Neural cell (in vitro differentiated cells): ENCODE measurements at regions not wholly inside any gene's neighbourhood (a gene's known extent, or its start where the extent isn't known, plus 50 kb on each side); places are given as distances from the start of the nearest gene placed in this dataset.

Experiments used
- CTCF ChIP-seq: fragments of 450-650 bp; IDR thresholded peaks from 2 replicates; pipeline ENCODE4 v1.5.1; 2014; ENCODE audit warnings: antibody characterized with exemption, mild to moderate bottlenecking, moderate library complexity; ENCODE audit not compliant: poor library complexity, severe bottlenecking
- EP300 ChIP-seq: fragments of 450-650 bp; conservative IDR thresholded peaks from 2 replicates; pipeline ENCODE4 v1.6.1; 2014; ENCODE audit warnings: antibody characterized with exemption, mild to moderate bottlenecking, moderate library complexity; ENCODE audit not compliant: poor library complexity, severe bottlenecking
- POLR2AphosphoS5 ChIP-seq: IDR thresholded peaks from 2 replicates; pipeline ENCODE4 v1.6.1; 2012
- REST ChIP-seq: IDR thresholded peaks from 2 replicates; pipeline ENCODE4 v1.6.1; 2012; ENCODE audit warnings: borderline replicate concordance

GRCh38 chr5:38643616-38644015 is 87.2 kb upstream of the LIFR start:
- TF ChIP-seq CTCF, result no peak
- TF ChIP-seq REST, result no peak
- no peak for TF ChIP-seq EP300
- no peak for TF ChIP-seq POLR2AphosphoS5
